ENCODE measurements at regions not wholly inside any gene's neighbourhood (a gene's known extent, or its start where the extent isn't known, plus 50 kb on each side); places are given as distances from the start of the nearest gene placed in this dataset.

DNA sequence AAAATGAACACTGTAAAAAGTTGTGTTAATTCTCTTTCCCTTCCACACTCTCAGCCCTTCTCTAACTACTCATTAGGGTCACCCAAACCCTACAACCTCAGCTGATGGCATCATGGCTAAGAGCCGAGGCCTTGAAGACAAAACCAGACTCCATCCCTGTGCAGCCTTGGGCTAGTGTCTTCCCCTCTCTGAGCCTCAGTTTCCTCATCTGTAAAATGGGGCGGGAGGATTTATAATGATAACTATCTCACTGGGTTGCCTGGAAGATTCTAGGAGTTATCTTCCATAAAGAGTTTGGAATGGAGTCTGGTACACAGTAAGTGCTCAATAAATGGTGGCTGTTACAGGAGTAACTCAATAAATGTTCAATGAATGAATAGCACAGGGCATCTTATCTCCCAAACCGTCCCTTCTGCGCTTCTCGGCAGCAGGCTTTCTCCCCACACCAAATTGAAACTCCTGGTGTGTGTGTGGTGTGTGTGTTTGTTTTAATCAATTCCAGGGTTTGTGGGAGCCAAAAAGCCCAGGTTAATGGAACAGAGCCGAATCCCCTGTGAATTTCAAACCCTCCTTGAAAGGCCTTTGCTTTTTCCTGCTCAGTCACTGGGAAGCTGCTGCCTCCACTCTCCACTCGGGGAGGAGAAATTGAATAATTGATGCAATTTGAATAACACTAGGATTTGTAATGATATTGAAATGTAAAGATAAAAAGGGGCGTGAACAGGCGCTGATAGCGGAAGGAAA, 61.2 kb upstream of the FAM222A start:
- TF ChIP-seq SIN3A (IDR thresholded peaks at IDR 0.05; ENCODE audit: borderline replicate concordance, insufficient read depth, low read depth, low read length): no peak
- TF ChIP-seq, protein P1, sequence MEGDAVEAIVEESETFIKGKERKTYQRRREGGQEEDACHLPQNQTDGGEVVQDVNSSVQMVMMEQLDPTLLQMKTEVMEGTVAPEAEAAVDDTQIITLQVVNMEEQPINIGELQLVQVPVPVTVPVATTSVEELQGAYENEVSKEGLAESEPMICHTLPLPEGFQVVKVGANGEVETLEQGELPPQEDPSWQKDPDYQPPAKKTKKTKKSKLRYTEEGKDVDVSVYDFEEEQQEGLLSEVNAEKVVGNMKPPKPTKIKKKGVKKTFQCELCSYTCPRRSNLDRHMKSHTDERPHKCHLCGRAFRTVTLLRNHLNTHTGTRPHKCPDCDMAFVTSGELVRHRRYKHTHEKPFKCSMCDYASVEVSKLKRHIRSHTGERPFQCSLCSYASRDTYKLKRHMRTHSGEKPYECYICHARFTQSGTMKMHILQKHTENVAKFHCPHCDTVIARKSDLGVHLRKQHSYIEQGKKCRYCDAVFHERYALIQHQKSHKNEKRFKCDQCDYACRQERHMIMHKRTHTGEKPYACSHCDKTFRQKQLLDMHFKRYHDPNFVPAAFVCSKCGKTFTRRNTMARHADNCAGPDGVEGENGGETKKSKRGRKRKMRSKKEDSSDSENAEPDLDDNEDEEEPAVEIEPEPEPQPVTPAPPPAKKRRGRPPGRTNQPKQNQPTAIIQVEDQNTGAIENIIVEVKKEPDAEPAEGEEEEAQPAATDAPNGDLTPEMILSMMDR (IDR thresholded peaks at IDR 0.05): no peak

Measured in Panc1 (cell line).